GM12875 (cell line): ENCODE measurements at regions not wholly inside any gene's neighbourhood (a gene's known extent, or its start where the extent isn't known, plus 50 kb on each side); places are given as distances from the start of the nearest gene placed in this dataset.
A peak's percentile ranks its signal among the peaks of the same experiment; 100 is the strongest.

Experiments used
- H3K4me3 ChIP-seq: one replicate; pipeline ENCODE4 v1.5.1; 2011; ENCODE audit warnings: low read depth, low read length, control low read depth
- CTCF ChIP-seq: IDR thresholded peaks from 2 replicates; pipeline ENCODE4 v1.5.1; 2011; ENCODE audit warnings: low read depth, mild to moderate bottlenecking, control low read depth, inconsistent platforms, low read length, moderate library complexity, borderline replicate concordance; ENCODE audit not compliant: insufficient read depth

- peak; percentile 16; the same call in 1 of the 2 replicates for TF ChIP-seq CTCF
- no peak overlapping the region for H3K4me3 ChIP-seq
Measured at GRCh38 chr13:89925107-89925506, 1422.4 kb upstream of the MIR17HG start.

- TF ChIP-seq CTCF, result no peak
- H3K4me3 ChIP-seq, result no peak overlapping the region
Measured at GRCh38 chr13:89930861-89931260, 1416.6 kb upstream of the MIR17HG start.

- TF ChIP-seq CTCF, result no peak
- H3K4me3 ChIP-seq, result no peak overlapping the region
Measured at GRCh38 chr13:89932902-89933301, 1414.6 kb upstream of the MIR17HG start.

GRCh38 chr13:89936256-89936655, 1411.2 kb upstream of the MIR17HG start:
- TF ChIP-seq CTCF, result no peak

GRCh38 chr13:89937420-89937819, 1410.1 kb upstream of the MIR17HG start:
- TF ChIP-seq CTCF, result no peak
- no peak overlapping the region for H3K4me3 ChIP-seq

More at GRCh38 chr13:89936256-89936655, 1411.2 kb upstream of the MIR17HG start:
- no peak overlapping the region for H3K4me3 ChIP-seq

- TF ChIP-seq CTCF, result no peak
- no peak overlapping the region for H3K4me3 ChIP-seq
Measured at GRCh38 chr13:89940383-89940782, 1407.1 kb upstream of the MIR17HG start.

- TF ChIP-seq CTCF, result no peak
- no peak overlapping the region for H3K4me3 ChIP-seq
Measured at GRCh38 chr13:89943139-89943538, 1404.3 kb upstream of the MIR17HG start.
